NCI-H2029 treated with DMSO at 0.1 percent for 48 hours (cell line): ENCODE measurements at regions not wholly inside any gene's neighbourhood (a gene's known extent, or its start where the extent isn't known, plus 50 kb on each side); places are given as distances from the start of the nearest gene placed in this dataset.

Experiments
- DNase-seq: peaks from one replicate; lab custom pipeline; 2025; lab: John Stamatoyannopoulos, UW

DNA sequence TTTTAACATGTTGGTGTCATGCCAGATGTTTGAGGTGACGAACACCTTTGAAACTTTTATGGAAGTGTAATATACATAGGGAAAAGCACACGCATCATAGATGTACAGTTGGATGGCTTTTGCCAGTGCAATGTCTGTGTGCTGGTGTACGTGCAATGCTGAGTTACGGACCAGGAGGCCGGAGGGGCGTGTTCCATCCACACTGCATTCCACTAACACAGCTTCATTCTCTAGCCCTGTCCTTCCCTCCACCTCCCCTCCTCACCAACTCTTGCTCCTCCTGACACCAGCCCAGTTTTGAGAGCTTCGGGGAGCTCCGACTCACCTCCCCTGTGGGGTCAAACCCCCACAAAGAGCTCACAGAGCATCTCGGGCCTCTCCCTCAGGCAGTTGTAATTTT is 358.8 kb downstream of the C16orf95 start:
- no peak for DNase-seq

DNA sequence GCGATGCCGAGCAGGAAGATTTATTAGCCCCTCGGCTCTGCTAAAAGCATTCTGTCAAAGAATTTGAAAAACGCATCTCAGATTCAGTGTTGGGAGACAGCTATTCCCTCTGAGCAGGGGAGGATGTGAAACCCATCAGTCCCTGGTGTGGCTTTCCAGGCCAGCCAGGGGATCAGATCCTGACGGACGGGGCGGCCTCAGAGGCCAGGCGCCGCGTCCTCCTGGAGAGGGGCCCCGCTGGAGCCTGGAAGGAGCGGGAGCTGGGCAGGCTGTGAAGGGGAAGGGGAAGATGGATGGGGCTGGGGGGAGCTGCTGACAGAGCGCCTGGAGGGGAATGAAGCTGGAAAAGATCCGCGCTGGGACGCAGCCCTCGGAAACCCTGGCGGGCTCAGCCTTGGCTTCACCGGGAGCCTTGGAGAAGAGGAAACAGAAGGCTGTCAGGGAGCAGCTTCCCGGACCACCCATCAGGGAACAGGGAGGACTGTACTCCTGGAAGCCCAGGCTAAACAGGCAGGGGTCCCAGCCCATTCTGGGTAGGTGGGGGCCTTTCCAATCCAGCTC is 358.0 kb downstream of the C16orf95 start:
- no peak for DNase-seq

DNA sequence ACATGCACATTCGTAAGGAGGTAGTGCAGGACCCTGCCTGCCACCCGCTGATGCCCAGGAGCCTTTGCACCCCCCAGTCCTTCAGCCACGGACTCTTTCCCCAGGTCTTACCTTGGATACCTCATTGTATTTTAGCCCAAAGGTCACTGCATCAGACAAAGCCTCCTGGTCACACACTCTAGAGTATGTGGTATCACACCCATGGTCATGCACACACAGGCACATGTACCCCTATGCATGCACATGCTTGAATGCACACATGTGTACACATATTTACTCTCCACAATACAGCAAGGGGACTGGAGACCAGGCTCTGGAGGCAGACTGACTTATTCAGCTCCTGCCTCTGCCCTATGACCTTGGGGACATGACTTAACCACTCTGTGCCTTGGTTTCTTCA is 357.5 kb downstream of the C16orf95 start:
- DNase-seq: no peak

DNA sequence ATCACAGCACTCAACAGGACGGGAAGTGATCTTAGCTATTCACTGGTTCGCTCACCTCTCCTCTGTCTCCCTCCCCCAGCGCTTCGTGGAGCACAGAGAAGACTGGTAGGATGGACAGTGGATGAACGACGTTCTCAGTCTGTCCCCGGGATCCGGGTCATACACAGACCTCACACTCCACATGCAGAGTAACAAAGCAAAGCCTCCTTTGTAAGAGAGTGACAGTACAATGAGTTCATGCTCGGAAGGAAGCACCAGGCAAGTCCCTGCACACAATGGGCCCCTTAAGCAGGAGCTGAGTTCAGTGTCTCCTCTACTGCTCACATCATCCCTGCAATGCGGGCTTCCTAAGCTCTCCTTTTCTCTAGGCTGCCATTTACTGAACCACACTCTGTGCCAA is 356.9 kb downstream of the C16orf95 start:
- DNase-seq: no peak

DNA sequence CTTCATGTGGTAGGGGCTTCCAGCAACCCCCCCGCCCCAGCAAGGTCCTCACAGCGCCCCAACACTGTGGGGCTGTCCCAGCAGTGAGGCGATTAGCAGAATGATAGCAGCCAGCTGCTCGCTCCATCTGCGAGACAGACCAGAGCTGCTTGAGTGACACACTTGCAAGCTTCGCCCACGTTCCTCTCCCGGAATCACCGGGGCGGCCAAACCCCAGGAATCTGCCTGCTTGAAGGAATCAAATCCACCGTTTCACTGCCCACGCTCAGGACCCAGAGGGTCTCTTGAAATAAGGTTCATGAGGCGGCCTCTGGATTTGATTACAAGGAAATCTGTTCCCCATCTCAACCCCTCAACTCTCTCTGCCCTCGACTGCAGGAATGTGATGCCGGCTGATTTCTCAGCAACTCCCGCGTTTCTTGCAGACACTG is 356.0 kb downstream of the C16orf95 start:
- DNase-seq: no peak

DNA sequence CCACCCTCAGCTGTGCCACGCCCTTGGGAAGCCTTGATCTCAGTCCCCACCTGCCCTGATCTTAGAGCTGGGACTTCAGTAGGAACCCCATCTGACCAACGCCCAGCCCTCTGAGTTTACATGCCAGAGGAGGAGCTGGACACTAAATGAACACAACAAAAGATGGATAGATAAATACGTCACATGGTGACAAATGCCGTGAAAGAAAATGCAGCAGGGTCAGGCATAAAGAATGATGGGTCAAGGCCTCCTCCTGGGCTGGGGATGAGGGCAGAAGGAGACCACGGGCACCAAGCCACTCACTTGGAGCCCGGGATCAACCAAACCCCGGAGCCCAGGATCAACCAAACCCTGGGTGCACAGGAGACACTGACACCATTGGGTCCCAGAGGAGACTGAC is 354.9 kb downstream of the C16orf95 start:
- no peak for DNase-seq

DNA sequence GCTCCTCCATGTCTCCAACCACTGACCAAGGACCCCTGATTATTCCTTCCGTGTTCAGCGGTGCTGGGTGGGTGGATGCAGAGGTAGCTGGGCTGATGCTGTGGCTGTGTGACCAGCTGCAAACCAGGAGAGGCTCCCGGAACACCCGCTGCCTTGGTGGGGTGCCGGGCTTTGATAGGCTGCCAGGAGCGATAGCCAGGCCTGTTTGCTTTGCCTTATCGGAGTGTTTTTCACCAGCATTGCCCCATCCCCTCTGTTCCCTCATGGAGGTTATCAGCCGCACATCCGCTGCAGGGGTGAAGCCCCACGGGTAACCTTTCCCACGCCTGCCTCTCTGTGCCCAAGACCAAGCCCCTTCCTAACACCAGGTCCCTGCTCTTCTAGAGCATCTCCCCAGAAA is 354.3 kb downstream of the C16orf95 start:
- no peak for DNase-seq

DNA sequence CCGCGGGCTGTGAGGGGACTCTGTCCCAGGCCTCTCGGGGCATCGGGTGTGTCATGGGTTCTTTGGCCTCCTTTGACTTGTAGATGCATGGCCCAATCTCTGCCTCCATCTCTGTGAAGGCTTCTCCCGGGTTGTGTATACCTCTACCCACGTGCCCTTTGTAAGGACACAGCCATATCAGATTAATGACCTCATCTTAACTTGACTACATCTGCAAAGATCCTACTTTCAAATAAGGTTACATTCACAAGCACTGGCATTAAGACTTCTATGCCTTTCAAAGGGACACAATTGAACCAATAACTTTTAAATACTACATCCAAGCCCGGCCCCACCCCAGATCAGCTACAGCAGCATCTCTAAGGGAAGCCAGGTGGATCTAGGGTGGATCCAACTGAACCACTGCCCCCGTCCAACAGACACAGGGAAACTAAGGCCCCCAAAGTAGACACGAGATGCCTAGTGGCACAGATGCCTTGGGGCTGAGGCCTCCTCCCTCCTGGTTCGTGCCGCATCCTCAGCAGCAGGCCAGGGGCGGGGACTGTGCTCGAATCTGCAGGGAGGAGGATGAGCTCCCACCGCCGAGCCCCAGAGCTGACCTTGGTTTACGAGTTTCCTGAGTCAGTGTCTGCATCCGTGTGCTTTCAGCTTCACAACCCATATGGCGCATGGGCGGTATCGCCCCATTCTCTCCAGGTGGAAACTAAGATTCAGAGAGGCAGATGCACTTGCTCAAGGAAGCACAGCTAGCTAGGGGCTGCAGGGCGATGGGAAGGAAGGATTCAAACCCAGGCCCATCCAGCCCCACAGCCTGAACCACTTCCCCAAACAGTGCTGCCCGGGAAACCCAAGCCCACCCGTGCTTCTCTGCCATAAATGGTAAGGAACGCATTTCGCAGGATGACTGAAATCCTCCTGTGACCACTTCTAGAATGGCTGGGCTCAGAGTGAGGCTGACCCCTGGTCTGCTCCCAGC is 353.3 kb downstream of the C16orf95 start:
- DNase-seq: no peak

DNA sequence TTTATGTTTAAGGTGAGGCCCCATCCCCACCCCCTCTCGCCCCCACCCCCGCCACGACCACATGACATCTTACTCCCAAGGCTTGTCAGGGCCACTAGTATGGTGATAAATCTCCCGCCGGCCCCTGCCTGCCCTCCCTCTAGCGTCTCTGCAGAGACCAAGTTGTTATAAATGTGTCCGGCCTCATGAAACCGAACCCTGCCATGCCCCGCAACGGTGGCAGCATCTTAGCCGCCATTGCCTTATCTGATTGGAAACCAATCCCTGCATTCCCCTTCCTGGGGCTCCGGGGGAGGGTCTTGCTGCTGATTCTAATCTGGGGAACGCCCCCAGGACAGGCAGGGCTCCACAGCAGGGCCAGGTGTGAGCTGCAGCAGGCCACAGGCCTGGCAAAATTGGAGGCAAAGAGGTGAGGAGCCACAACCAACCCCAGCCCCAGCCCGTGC is 352.4 kb downstream of the C16orf95 start:
- DNase-seq: no peak

DNA sequence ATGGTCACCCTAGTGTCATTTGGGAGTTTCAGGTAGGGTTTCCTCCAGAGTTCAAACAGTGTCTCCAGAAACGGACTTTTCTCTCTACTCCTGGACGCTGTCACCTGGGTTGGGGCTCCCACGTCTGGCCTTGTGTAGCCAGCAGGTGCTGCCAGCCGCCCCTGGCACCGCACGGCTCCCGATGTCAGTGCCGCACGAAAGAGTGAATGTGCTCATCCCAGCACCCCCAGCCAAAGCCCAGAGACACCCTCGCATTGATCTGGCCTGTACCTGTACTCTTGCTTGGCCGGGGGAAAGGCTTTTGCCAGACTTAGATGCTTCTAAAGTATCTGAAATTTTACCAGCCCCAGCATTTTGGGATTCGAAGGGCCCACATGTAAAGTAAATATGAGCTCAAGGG is 351.9 kb downstream of the C16orf95 start:
- DNase-seq: no peak

DNA sequence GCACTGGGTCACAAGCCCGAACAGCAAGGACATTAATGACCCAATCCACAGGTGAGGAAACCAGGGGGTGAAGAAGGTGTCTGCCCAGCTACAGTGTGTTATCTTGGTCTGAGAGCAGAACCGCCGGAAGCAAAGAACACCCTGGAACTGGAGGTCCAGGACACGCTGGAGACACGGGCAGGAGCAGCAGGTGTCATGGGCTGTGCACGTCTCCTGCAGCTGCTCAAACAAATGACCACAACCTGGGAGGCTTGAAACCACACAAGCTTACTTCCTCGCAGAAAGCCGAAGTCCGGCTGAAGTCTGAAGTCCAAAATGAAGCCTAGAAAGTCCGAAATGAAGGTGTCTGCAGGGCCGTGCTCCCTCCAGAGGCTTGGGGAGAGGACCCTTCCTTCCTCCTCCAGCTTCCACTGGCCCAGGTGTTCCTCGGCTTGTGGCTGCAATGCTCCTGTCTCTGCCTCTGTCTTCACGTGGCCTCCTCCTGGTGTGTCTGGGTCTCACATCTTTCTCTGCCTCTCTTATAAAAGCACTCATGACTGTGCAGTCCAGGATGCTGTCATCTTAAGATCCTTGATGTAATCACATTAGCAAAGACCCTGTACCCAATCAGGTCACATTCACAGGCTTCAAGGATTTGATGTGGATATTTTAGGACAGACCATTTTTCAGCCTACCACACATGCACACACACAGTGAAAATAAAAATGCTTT is 351.2 kb downstream of the C16orf95 start:
- DNase-seq: no peak

DNA sequence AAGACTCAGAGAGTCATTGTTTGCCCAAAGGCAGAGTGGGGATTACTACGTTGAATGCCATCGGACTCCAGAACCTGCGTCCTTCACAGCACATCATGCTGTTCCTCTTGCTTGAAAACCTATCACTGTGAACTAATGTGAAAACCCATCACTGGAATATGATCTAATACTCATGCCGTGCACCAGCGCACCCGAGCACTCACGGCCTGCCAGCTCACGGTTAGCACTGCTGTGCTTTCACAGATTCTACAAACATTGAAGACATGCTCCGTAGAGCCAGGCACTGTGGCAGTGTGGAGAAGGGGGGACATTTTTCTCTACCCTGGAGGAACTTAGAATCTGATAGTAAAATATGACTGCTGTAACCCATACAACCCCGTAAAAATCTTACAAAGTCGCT is 350.4 kb downstream of the C16orf95 start:
- DNase-seq: no peak

DNA sequence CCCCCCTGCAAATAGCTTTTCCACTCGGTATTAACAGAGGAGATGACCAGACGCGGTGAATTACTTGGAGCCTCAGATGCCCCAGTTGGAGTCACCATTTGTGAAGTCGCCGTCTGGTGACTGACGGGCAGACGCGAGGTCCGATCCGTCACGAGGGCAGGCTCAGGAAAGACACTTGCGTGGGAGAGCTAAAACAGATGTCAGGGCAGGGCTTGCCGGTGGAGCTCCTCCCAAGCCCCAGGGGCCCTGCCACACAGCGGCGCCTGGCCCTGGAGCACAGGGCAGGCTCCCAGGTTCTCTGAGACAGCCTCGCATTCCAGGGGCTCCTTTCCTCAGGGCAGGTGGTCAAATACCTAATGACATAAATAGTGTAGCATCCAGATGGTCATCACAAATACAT is 348.3 kb downstream of the C16orf95 start:
- no peak for DNase-seq

DNA sequence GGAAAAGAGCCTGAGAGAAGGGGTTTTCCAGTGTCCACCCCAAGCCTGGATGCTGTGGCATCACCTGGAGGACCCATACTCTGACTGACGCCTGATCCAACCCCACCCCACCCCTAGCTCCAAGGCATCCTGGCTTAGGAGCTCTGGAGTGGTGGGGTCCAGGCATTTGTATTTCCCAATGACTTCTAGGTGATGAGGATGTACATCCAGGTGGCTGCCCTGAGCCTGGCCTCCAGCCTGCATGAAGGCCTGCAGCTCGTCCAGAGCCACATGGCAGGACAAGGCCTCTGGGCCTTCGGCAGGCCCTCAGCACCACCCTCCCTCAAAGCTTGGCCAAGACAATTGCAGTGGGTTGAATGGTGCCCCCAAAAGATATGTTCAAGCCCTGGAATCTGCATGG is 347.5 kb downstream of the C16orf95 start:
- DNase-seq: no peak

DNA sequence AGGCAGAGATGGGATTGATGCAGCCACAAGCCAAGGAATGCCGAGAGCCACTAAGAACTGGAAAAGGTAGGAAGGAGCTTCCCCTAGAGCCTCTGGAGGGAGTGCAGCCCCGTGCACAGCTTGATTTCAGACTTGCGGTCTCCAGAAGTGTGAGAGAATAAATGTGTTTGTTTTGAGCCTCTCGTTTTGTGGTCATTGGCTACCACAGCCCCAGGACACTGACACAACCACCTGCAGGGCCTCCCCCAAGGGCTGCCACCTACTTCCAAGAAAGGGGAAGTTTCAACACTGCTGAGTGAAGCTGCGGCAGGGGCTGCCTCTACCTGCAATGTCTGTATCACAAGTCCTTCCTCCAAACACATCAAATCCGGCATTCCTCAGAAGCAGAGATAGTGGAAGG is 346.9 kb downstream of the C16orf95 start:
- DNase-seq: no peak

DNA sequence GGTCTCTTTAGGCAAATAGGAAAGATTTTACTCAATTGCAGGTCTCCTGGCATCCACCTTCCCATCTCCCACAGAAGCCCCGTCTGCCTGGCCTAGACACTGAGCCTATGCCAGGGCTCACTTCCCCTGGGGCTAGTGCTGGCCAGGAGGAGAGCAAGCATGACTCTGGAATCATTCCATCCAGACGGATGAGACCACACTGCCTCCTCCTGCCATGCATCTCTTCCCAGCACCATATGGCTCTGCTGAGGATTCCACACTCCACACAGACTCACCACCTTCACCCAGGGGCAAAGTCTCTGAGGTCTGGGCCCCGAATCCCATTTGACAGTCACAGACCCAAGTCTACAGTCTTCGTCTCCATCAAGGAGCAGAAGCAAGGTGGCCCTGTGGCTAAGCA is 346.5 kb downstream of the C16orf95 start:
- no peak for DNase-seq

DNA sequence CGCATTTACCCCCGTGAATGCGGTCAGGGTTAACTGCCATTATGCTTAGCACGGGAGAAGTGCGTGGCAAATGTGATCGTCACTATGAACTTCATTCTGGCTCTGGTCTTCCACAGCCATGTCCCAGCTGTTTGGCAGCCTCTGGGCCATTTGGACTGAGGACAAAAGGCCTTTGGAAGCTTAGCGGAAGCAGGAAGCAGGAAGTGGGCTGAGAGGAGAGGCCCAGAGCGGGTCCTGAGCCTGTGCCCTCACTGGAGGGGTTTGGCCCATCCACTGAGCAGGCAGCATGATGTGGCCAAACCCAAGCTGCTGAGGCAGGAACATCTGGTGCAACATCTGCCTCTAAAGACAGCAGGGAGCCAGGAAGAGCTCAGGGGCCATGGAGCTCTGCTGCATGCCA is 345.9 kb downstream of the C16orf95 start:
- DNase-seq: no peak

DNA sequence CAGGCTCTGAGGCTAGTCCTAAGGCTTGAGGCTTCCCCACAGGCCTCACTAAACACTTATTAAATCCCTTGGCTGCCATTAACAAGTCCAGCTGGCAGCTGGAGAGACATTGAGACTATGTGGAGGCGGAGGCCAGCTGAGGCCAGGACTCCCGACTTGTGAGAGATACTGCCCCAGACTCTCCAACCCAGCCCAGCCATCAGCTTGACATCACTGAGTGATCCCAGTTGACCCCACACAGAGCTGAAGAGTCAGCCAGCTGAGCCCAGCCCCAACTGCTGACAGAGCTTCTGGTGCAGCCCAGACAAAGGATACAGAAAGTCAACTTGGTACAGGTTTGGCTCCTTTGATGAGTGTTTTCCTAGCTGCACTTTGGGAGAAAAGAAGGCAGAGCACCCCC is 343.1 kb downstream of the C16orf95 start:
- DNase-seq: no peak

DNA sequence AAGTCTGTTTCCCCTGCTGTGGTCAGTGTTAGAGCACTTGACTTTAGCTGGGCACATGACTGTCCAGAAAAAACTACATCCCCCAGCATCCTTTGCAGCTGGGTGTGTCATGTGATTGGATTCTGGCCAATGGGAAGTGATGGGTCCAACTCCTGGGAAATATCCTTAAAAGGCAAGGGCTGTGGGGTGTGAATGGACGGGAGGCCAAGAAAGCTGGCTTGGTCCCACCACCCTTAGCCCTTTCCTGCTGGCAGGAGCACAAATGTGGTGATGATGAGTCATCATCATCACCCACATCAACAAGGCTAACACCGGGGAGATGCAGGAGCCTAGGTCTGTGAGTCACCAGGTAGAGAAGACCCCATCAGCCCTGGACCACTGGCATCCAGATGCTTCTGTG is 341.7 kb downstream of the C16orf95 start:
- DNase-seq: no peak

DNA sequence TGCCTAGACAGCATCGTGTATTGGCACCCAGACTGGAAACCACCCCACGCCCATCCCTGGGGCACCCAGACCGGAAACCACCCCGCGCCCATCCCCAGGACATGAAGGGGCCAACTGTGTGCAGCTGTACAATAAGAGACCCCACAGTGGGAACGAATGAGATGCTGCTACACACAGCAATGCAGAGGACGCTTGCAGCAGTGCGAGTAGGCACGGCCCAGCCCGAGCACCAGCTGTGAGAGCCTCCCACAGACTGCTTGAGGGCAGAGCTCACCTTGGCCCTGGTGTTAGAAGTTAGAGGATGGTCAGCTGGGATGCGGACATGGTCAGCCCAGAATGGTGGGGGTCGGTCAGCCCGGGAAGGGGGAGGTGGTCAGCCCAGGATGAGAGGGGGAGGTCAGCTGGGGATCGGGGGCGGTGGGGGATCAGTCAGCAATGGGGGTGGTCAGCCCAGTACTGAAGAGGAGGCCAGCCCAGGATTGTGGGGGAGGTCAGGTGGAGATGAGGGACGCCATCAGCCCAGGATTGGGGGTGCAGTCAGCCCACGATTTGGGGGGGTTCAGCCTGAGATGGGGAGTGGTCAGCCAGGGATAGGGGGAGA is 340.0 kb downstream of the C16orf95 start:
- no peak for DNase-seq

DNA sequence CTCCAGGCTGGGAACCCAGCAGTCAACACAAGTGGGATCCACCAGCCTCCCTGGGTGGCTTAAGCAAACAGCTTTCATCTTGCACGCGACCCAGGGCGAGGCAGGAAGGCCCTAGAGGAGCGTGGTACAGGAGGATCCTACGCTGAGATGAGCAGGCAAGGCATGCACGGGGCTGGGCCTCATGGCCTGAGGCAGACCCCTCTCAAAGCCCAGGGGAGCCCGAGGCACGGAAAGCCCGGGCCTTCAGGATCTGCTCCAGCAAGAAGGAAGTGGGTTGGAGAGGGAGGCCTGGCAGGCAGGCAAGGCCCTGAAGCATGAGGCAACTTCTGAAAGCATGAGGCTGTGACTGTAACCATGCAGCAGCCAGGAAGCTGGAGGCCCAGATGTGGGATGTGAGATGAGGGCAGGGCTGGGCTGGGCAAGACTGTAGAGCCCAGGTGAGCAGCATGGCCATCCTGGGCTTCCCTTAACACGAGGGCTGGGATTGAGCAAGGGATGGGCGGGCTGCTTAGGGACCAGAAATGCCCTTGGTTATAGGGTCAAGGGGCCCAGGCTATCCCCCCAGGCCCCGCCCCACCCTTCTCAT is 338.7 kb downstream of the C16orf95 start:
- no peak for DNase-seq

DNA sequence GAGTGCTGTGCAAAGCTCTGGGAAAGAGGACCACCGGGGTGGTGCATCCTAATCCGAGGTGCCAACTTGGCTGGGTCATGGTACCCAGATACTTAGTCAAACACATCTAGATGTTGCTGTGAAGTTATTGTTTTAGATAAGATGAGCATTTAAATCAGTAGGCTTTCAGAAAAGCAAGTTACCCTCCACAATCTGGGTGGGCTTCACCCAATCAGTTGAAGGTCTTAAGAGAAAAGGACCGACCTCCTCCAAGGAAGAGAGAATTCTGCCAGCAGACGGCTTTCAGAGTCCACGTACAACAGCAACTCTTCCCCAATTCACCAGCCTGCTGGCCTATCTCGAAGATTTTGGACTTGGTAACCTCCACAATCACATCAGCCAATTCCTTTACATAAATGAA is 338.1 kb downstream of the C16orf95 start:
- DNase-seq: no peak
